ENCODE measurements at regions not wholly inside any gene's neighbourhood (a gene's known extent, or its start where the extent isn't known, plus 50 kb on each side); places are given as distances from the start of the nearest gene placed in this dataset.

GRCh38 chr15:95944193-95944592 is 386.3 kb upstream of the NR2F2 start:
- DNase-seq (ENCODE audit: low read depth in 3 of 3) = no peak

- no peak for DNase-seq (ENCODE audit: low read depth in 3 of 3)
These were observed 385.7 kb upstream of the NR2F2 start for GRCh38 chr15:95944661-95945255.

- no peak for DNase-seq (ENCODE audit: low read depth in 3 of 3)
These were observed 384.3 kb upstream of the NR2F2 start for GRCh38 chr15:95946241-95946640.

GRCh38 chr15:95946926-95947325 is 383.6 kb upstream of the NR2F2 start:
- no peak for DNase-seq (ENCODE audit: low read depth in 3 of 3)

- no peak for DNase-seq (ENCODE audit: low read depth in 3 of 3)
These were observed 382.1 kb upstream of the NR2F2 start for GRCh38 chr15:95948411-95948810.

- DNase-seq (ENCODE audit: low read depth in 3 of 3) = no peak
These were observed 377.5 kb upstream of the NR2F2 start for GRCh38 chr15:95953032-95953431.

GRCh38 chr15:95957861-95958260 is 372.6 kb upstream of the NR2F2 start:
- no peak for DNase-seq (ENCODE audit: low read depth in 3 of 3)

- no peak for DNase-seq (ENCODE audit: low read depth in 3 of 3)
These were observed 372.1 kb upstream of the NR2F2 start for GRCh38 chr15:95958382-95958781.

- DNase-seq (ENCODE audit: low read depth in 3 of 3) = no peak
These were observed 361.6 kb upstream of the NR2F2 start for GRCh38 chr15:95968856-95969255.

- no peak for DNase-seq (ENCODE audit: low read depth in 3 of 3)
These were observed 360.2 kb upstream of the NR2F2 start for GRCh38 chr15:95970326-95970725.

GRCh38 chr15:95972041-95972553 is 358.4 kb upstream of the NR2F2 start:
- DNase-seq (ENCODE audit: low read depth in 3 of 3) = no peak

GRCh38 chr15:95972812-95973211 is 357.7 kb upstream of the NR2F2 start:
- DNase-seq (ENCODE audit: low read depth in 3 of 3) = no peak

- no peak for DNase-seq (ENCODE audit: low read depth in 3 of 3)
These were observed 356.8 kb upstream of the NR2F2 start for GRCh38 chr15:95973566-95974256.

- no peak for DNase-seq (ENCODE audit: low read depth in 3 of 3)
These were observed 355.3 kb upstream of the NR2F2 start for GRCh38 chr15:95975212-95975611.

- DNase-seq (ENCODE audit: low read depth in 3 of 3) = no peak
These were observed 351.2 kb upstream of the NR2F2 start for GRCh38 chr15:95979286-95979685.

- no peak for DNase-seq (ENCODE audit: low read depth in 3 of 3)
These were observed 349.3 kb upstream of the NR2F2 start for GRCh38 chr15:95981209-95981608.

GRCh38 chr15:95987299-95987698 is 343.2 kb upstream of the NR2F2 start:
- DNase-seq (ENCODE audit: low read depth in 3 of 3) = no peak

GRCh38 chr15:95987886-95988573 is 342.5 kb upstream of the NR2F2 start:
- DNase-seq (ENCODE audit: low read depth in 3 of 3) = no peak

- no peak for DNase-seq (ENCODE audit: low read depth in 3 of 3)
These were observed 342.0 kb upstream of the NR2F2 start for GRCh38 chr15:95988574-95988887.

GRCh38 chr15:95989392-95989791 is 341.1 kb upstream of the NR2F2 start:
- DNase-seq (ENCODE audit: low read depth in 3 of 3) = no peak

- DNase-seq (ENCODE audit: low read depth in 3 of 3) = no peak
These were observed 339.7 kb upstream of the NR2F2 start for GRCh38 chr15:95990833-95991232.

GRCh38 chr15:95994418-95994817 is 336.1 kb upstream of the NR2F2 start:
- no peak for DNase-seq (ENCODE audit: low read depth in 3 of 3)
